GM19035 (cell line): ENCODE measurements at regions not wholly inside any gene's neighbourhood (a gene's known extent, or its start where the extent isn't known, plus 50 kb on each side); places are given as distances from the start of the nearest gene placed in this dataset.
"Not testable (repeated sequence)": the region's sequence is repeated elsewhere in the genome, so short reads cannot be mapped to it uniquely, and the experiment has no call there.

Source experiments
- ATAC-seq: cut with Tn5 transposase; IDR thresholded peaks from one replicate; pipeline ENCODE4 v1.9.1; 2021; ENCODE audit not compliant: unreplicated experiment

- ATAC-seq = no peak
Observed at GRCh38 chr4:77438549-77438948, 167.1 kb upstream of the CXCL13 start.

DNA sequence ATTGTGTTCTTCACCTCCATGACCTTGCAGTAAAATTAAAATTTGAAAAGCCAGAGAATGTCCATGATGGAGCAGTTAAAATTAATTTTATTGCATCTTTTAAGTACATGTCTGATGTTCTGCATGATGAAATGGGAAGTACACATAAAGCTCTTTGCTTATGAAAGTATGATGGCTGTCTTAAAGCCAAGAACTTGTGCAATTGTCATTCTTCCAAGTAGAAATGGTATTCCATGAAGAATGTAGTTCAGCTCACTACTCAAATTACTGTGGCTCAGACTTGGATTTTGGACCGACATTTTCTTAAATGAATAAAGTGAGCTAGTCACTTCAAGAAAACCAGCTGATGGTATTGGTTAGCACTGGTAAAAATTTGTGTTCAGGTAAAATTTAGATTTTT lies 161.7 kb upstream of the CXCL13 start:
- ATAC-seq = no peak

DNA sequence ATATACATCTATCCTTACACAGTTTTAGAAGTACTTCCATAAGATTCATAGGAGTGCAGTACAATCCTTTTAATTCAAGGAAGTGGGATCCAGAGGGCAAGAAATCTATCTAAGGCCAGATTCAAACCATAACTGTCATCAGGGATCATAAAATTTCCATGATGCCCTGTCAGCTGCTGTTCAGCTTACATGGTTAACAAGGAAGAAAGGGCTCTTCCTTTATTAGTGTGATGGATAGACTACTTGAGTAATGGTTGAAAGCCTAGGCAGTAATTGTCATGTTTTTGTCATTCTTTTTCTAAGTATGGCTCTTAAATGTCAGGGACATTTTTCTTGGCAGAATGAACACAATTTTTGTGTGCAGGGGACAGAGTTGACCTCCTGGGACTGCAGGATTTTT lies 159.8 kb upstream of the CXCL13 start:
- ATAC-seq = no peak

- ATAC-seq = no peak
Observed at GRCh38 chr4:77446601-77447000, 159.0 kb upstream of the CXCL13 start.

DNA sequence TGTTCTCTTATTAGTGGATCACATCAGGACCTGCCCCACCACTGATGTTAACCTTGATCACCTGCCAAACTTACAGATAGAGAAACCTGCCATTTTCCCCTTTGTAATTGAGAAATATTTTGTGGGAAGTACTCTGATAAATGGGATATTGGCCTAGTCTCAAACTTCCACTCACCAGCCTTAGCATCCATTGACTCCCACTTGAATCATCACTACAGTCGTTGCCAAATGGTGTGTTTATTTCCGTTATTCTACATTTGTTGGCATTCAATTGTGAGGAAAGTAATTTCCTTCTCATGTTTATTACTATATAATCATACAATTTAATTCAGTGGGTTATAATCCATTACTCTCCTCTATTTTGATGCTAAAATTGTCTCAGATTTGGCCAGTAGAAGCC lies 156.4 kb upstream of the CXCL13 start:
- ATAC-seq = no peak

GRCh38 chr4:77450006-77450405 lies 155.6 kb upstream of the CXCL13 start:
- no peak for ATAC-seq

- no peak for ATAC-seq
Observed at GRCh38 chr4:77451530-77451929, 154.1 kb upstream of the CXCL13 start.

- not testable (repeated sequence) for ATAC-seq
Observed at GRCh38 chr4:77452117-77452516, 153.5 kb upstream of the CXCL13 start.

- no peak for ATAC-seq
Observed at GRCh38 chr4:77453911-77454310, 151.7 kb upstream of the CXCL13 start.

DNA sequence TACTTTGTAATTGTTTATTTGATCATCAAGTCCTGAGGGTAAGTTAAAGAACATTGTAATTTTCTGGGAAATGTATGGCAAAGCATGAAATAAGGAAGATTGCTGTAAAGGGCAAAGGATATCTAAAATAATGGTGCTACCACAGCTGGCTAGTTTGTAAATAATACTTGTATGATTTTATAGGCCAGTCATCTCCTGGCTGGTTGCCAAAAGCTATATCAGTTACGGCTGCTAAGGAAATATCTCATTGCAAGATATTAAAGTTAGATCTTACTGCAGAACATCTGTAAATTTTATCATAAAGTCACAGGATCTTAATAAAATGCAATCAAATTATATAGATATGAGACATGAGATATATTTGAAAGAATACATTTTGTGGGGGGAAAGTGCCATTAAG lies 150.8 kb upstream of the CXCL13 start:
- ATAC-seq = no peak

DNA sequence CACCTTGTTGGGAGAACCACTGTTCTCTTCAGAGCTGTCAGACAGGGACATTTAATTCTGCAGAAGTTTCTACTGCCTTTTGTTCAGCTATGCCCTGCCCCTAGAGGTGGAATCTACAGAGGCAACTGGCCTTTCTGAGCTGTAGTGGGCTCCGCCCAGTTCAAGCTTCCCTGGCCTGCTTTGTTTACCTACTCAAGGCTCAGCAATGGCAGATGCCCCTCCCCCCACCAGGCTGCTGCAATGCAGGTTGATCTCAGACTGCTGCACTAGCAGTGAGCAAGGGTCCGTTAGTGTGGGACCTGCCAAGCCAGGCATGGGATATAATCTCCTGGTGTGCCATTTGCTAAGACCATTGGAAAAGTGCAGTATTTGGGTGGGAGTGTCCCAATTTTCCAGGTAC lies 141.5 kb upstream of the CXCL13 start:
- not testable (repeated sequence) for ATAC-seq

DNA sequence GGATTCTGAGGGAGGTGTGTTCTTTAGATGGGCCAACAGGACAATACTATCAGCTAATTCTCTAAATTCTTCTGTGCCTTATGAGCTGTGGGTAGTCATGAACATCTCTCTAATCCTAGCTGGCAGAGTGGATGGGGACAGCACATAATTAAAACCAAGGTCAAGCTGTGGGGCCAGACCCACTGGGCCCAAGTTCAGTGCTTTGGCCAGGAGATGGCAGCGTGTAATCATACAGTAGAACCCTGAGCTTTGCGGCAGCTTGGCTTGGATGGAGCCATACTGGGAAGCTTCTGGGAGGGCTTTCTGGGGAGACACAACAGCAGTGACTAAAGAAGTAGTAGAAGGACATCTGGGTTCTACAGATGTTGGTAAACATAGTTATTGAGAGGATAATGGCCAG lies 140.3 kb upstream of the CXCL13 start:
- no peak for ATAC-seq

GRCh38 chr4:77466430-77466829 lies 139.2 kb upstream of the CXCL13 start:
- ATAC-seq = no peak

DNA sequence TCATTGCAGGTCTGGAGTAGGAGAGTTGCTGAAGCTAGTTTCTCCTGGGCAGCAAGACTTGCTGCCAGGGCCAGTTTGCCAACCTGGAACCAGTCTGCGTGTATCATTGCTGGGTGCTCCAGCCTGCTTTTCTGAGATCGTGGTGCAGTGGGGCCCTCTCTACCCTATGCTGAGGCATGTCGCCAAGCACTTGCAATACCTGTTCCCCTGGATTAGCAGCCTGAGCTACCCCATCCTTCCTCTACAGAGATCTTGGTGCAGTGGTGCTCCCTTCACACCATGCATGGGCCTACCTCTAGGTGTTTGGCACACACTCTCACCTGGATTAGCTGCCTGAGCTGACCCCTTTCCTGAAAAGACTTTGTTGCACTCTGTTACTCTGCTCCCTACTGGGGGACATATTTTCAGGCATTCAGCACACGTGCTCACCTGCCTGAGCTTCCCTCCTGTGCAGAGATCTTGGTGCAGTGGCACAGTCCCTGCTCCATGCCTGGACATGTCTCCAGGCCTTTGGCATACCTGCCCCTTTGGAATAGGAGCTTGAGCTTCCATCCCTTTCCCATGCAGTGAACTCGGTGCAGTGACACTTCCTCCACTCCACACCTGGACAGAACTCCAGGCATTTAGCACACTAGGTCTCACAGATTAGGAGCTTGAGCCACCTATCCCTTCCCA lies 133.7 kb upstream of the CXCL13 start:
- ATAC-seq = no peak

- peak; percentile 76 for ATAC-seq
Observed at GRCh38 chr4:77473509-77473908, 132.1 kb upstream of the CXCL13 start.

DNA sequence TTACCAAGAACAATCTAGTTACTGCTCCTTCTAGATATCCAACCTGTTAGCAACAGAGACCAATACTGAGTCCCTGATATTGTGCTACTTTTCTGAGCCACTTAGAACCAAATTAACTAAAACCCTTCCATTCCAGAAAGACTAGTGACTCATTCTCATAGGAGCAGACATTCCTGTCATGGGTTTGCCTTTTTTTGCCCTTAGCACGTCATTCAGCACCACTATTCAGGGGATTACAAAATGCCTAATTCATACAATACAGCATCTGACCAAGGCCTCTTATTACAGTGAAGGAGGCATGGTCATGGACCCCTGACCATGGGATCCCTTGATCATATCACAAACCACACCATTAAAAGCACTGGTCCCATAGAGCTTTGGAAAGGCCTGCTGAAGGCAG lies 123.8 kb upstream of the CXCL13 start:
- ATAC-seq = no peak

GRCh38 chr4:77488882-77489281 lies 116.7 kb upstream of the CXCL13 start:
- ATAC-seq = no peak

- ATAC-seq = peak; percentile 72
Observed at GRCh38 chr4:77493120-77493752, 112.4 kb upstream of the CXCL13 start.

- peak; percentile 65 for ATAC-seq
Observed at GRCh38 chr4:77493829-77494551, 111.6 kb upstream of the CXCL13 start.

GRCh38 chr4:77496457-77496856 lies 109.2 kb upstream of the CXCL13 start:
- ATAC-seq = no peak

DNA sequence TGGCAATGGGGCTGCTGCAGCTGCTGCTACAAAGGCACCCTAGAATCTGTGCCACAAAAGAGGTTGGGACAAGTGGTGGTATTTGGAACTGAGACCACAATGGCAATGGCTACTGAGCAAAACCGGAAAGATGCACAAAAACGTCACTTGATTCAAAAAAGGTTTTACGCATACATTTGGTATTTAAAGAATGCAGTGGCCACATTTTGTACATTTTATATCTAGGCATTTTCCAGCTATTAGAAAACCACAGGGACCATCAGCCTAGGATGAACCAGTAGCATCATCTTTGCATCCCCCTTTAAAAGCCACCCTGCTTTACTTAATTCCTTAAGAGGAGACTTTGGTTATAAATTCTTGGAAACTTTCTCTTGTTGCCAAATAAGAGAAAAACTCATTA lies 104.8 kb upstream of the CXCL13 start:
- ATAC-seq = no peak

- ATAC-seq = no peak
Observed at GRCh38 chr4:77501240-77501639, 104.4 kb upstream of the CXCL13 start.
